GM12878 (cell line): ENCODE measurements at regions not wholly inside any gene's neighbourhood (a gene's known extent, or its start where the extent isn't known, plus 50 kb on each side); places are given as distances from the start of the nearest gene placed in this dataset.

ENCODE experiments used
- ATAC-seq: fragments of 200-7000 bp; cut with Tn5 transposase; 3 replicates; pipeline ENCODE4 v1.9.1; 2020; ENCODE audit warnings: mild to moderate bottlenecking, moderate library complexity
- BruUV-seq: library from RNA; stranded (reverse); fragments of 400-500 nt; replicated peaks from 2 replicates; lab custom pipeline; 2021; lab: Mats Ljungman, UMichigan
- CTCF ChIA-PET: fragments of 300-600 bp; sonication (Branson Sonifier 250); formaldehyde crosslinking; extraction: SDS; loops from one replicate; lab custom pipeline; 2021; ENCODE audit warnings: inconsistent platforms; lab: Yijun Ruan, JAX
- POLR2A ChIA-PET: fragments of 350-600 bp; formaldehyde crosslinking; extraction: SDS; loops from one replicate; lab custom pipeline; 2021; ENCODE audit warnings: inconsistent platforms; lab: Charles Lee
- RAD21 ChIA-PET: fragments of 300-600 bp; sonication (Branson Sonifier 250); formaldehyde crosslinking; loops from one replicate; lab custom pipeline; 2023; ENCODE audit warnings: antibody characterized with exemption; ENCODE audit not compliant: unreplicated experiment; lab: Charles Lee
- SMC1A ChIA-PET: fragments of 300-600 bp; sonication (Branson Sonifier 250); formaldehyde crosslinking; loops from one replicate; lab custom pipeline; 2023; ENCODE audit not compliant: unreplicated experiment, uncharacterized antibody; lab: Charles Lee
- DNase-seq: peaks from one replicate; pipeline ENCODE4 v3.0.0-alpha.2; 2011; ENCODE audit warnings: low read depth, low spot score
- FAIRE-seq: peaks from 3 replicates; lab custom pipeline; 2011; peaks lifted over from hg19 to GRCh38; lab: Jason Lieb, UNC
- H2AFZ ChIP-seq: 2 replicates; pipeline ENCODE4 v1.6.0; 2011; ENCODE audit warnings: low read depth, low read length, control low read depth; ENCODE audit not compliant: control insufficient read depth
- H3K27ac ChIP-seq: 2 replicates; pipeline ENCODE4 v1.5.1; 2011; ENCODE audit warnings: control low read depth; ENCODE audit not compliant: control insufficient read depth, insufficient read depth
- H3K27me3 ChIP-seq, 2 experiments: replicated peaks in 1 of 2; 2 replicates each; pipeline versions ENCODE4 v1.6.0 to v1.6.1; 2011; ENCODE audit warnings: low read length in 1 of 2; ENCODE audit not compliant: control insufficient read depth in 2 of 2, insufficient read depth in 2 of 2
- H3K36me3 ChIP-seq, 2 experiments: 2 replicates each; pipeline ENCODE4 v1.5.1; 2011; ENCODE audit warnings: low read length in 1 of 2; ENCODE audit not compliant: control insufficient read depth in 2 of 2, insufficient read depth in 2 of 2
- H3K4me1 ChIP-seq: 2 replicates; pipeline ENCODE4 v1.6.1; 2011; ENCODE audit warnings: mild to moderate bottlenecking, low read length, moderate library complexity, mixed read lengths; ENCODE audit not compliant: control insufficient read depth, insufficient read depth
- H3K4me2 ChIP-seq: 2 replicates; pipeline ENCODE4 v1.6.0; 2011; ENCODE audit warnings: control low read depth; ENCODE audit not compliant: control insufficient read depth, insufficient read depth
- H3K4me3 ChIP-seq: fragments of 200-600 bp; sonication (generic); 2 replicates; pipeline ENCODE4 v1.5.1; 2016
- H3K79me2 ChIP-seq: 2 replicates; pipeline ENCODE4 v1.6.0; 2011; ENCODE audit warnings: low read length; ENCODE audit not compliant: control insufficient read depth, insufficient read depth
- H3K9ac ChIP-seq: 2 replicates; pipeline ENCODE4 v1.8.0; 2011; ENCODE audit warnings: low read length, control low read depth, mixed read lengths; ENCODE audit not compliant: control insufficient read depth, insufficient read depth
- H3K9me3 ChIP-seq: replicated peaks from 3 replicates; pipeline ENCODE4 v1.5.1; 2011; ENCODE audit warnings: mild to moderate bottlenecking, low read length; ENCODE audit not compliant: control insufficient read depth, insufficient read depth
- H4K20me1 ChIP-seq: 2 replicates; pipeline ENCODE4 v1.6.0; 2011; ENCODE audit not compliant: control insufficient read depth, insufficient read depth
- ATF3 ChIP-seq: IDR thresholded peaks from 2 replicates; pipeline ENCODE4 v1.6.1; 2011; ENCODE audit warnings: low read depth, mild to moderate bottlenecking, low read length, moderate library complexity, borderline replicate concordance; ENCODE audit errors: extremely low read depth
- BCL11A ChIP-seq: IDR thresholded peaks from 2 replicates; pipeline ENCODE4 v1.6.1; 2011; ENCODE audit warnings: low read depth, low read length
- BHLHE40 ChIP-seq, 2 experiments: fragments of 450-650 bp in 1 of 2; IDR thresholded peaks; 2 replicates each; pipeline ENCODE4 v1.6.1; 2011 to 2017; ENCODE audit warnings: low read depth in 2 of 2, borderline replicate concordance in 1 of 2, improper control_type of control experiment in 1 of 2, low read length in 1 of 2, mild to moderate bottlenecking in 1 of 2
- CHD4 ChIP-seq: fragments of 200-600 bp; sonication (generic); IDR thresholded peaks from 2 replicates; pipeline ENCODE4 v1.6.1; 2016; ENCODE audit warnings: mild to moderate bottlenecking
- FOXK2 ChIP-seq: fragments of 450-650 bp; IDR thresholded peaks from 2 replicates; pipeline ENCODE4 v1.6.1; 2017; ENCODE audit warnings: mild to moderate bottlenecking, moderate library complexity
- IKZF2 ChIP-seq, 2 experiments: fragments of 450-650 bp; IDR thresholded peaks; 2 replicates each; pipeline ENCODE4 v1.6.1; 2017; ENCODE audit warnings: mild to moderate bottlenecking in 2 of 2, moderate library complexity in 2 of 2
- NFIC ChIP-seq: IDR thresholded peaks from 2 replicates; pipeline ENCODE4 v1.6.1; 2012; ENCODE audit warnings: low read depth, mild to moderate bottlenecking, inconsistent platforms, low read length, moderate library complexity
- POLR2AphosphoS2 ChIP-seq: IDR thresholded peaks from 2 replicates; pipeline ENCODE4 v1.6.1; 2011; ENCODE audit warnings: low read depth, mild to moderate bottlenecking, low read length, improper control_type of control experiment, moderate library complexity
- RAD21 ChIP-seq: IDR thresholded peaks from 2 replicates; pipeline ENCODE4 v1.6.1; 2011; ENCODE audit warnings: mild to moderate bottlenecking, low read depth, low read length, moderate library complexity; ENCODE audit not compliant: insufficient read depth
- RB1 ChIP-seq: fragments of 450-650 bp; formaldehyde crosslinking; IDR thresholded peaks from 2 replicates; pipeline ENCODE4 v1.6.1; 2017; ENCODE audit warnings: mild to moderate bottlenecking, borderline replicate concordance
- SKIL ChIP-seq: fragments of 450-650 bp; IDR thresholded peaks from 2 replicates; pipeline ENCODE4 v1.6.1; 2017; ENCODE audit warnings: mild to moderate bottlenecking, low read depth, inconsistent platforms; ENCODE audit not compliant: poor library complexity, severe bottlenecking
- SMAD1 ChIP-seq: fragments of 450-650 bp; IDR thresholded peaks from 2 replicates; pipeline ENCODE4 v1.6.1; 2018; ENCODE audit warnings: mild to moderate bottlenecking, low read depth; ENCODE audit not compliant: partially characterized antibody
- USF1 ChIP-seq: IDR thresholded peaks from 2 replicates; pipeline ENCODE4 v1.6.1; 2011; ENCODE audit warnings: borderline replicate concordance, low read depth, mild to moderate bottlenecking, moderate library complexity, mixed read lengths, low read length; ENCODE audit not compliant: insufficient read depth; ENCODE audit errors: extremely low read length
- USF2 ChIP-seq: IDR thresholded peaks from 2 replicates; pipeline ENCODE4 v1.6.1; 2011; ENCODE audit warnings: low read depth, low read length, improper control_type of control experiment, borderline replicate concordance
- ZNF274 ChIP-seq: IDR thresholded peaks from one replicate; pipeline ENCODE4 v1.8.0; 2011; ENCODE audit not compliant: insufficient read length, insufficient read depth
- WGBS: methylation state at CpG from one replicate; pipeline ENCODE4 v1.1.6; 2016; ENCODE audit warnings: low lambda C conversion rate; ENCODE audit not compliant: insufficient replicate concordance, insufficient coverage; ENCODE audit errors: missing lambda C conversion rate; 5-methylcytosine and 5-hydroxymethylcytosine counted together
- in situ Hi-C: fragments of 300-500 bp; cut with MboI; formaldehyde crosslinking; loops from 9 replicates; pipeline ENCODE4 v1.14.3; 2018; ENCODE audit warnings: mixed read lengths
- intact Hi-C: fragments of 100-400 bp; cut with micrococcal nuclease; formaldehyde crosslinking; loops from one replicate; pipeline ENCODE4 v1.14.2; 2022; ENCODE audit not compliant: unreplicated experiment

GRCh38 chr10:84945791-84946190 lies 617.4 kb downstream of the CCSER2 start:
- intact Hi-C loops, result no loop called here
- H3K27ac ChIP-seq, result no peak overlapping the region
- H3K9me3 ChIP-seq, result no peaks in the 10 kb centered on the region
- CTCF ChIA-PET, result no interaction called here
- H3K4me1 ChIP-seq, result no peaks in the 10 kb centered on the region
- no peak overlapping the region for H3K4me3 ChIP-seq
- in situ Hi-C loops, result no loop called here
- DNase-seq (no peak), FAIRE-seq (no peak), ATAC-seq (no peak)
- no peaks in the 10 kb centered on the region for H3K79me2 ChIP-seq
- H2AFZ ChIP-seq, result no peak overlapping the region
- POLR2A ChIA-PET, result no interaction called here
- H3K4me2 ChIP-seq, result no peak overlapping the region
- H3K27me3 ChIP-seq, result no peaks in the 10 kb centered on the region
- no peaks in the 10 kb centered on the region for H3K36me3 ChIP-seq
- TF ChIP-seq BCL11A (no peak), USF1 (no peak), NFIC (no peak), ZNF274 (no peak)
- RAD21 ChIA-PET, result no interaction called here
- no TSS peak for BruUV-seq
- H4K20me1 ChIP-seq, result no peaks in the 10 kb centered on the region
- WGBS, result 53% methylated on average over 1 of the region's 1 CpG
- SMC1A ChIA-PET, result no interaction called here
- H3K9ac ChIP-seq, result no peak overlapping the region

GRCh38 chr10:84946904-84947303 lies 618.5 kb downstream of the CCSER2 start:
- BruUV-seq, result no TSS peak
- DNase-seq, result no peak
- TF ChIP-seq FOXK2, result no peak
- no peak for TF ChIP-seq RAD21
- TF ChIP-seq CHD4, result no peak
- no peak for TF ChIP-seq BHLHE40 (IDR thresholded peaks at IDR 0.05; ENCODE audit: borderline replicate concordance in 1 of 2, low read depth in 2 of 2, low read length in 1 of 2)
- no peak for TF ChIP-seq ATF3
- no peak for TF ChIP-seq SMAD1
- no peak for TF ChIP-seq USF2
- TF ChIP-seq POLR2AphosphoS2, result no peak
- no peak for TF ChIP-seq RB1
- no peak for TF ChIP-seq SKIL
- TF ChIP-seq IKZF2 (IDR thresholded peaks at IDR 0.05), result no peak

More at GRCh38 chr10:84946904-84947303, 618.5 kb downstream of the CCSER2 start:
- Histone ChIP-seq H3K27me3 (no peaks in the 10 kb centered on the region), H3K79me2 (no peaks in the 10 kb centered on the region), H3K4me3 (no peak overlapping the region), H3K4me1 (no peaks in the 10 kb centered on the region), H3K9me3 (no peaks in the 10 kb centered on the region), H3K4me2 (no peak overlapping the region), H4K20me1 (no peaks in the 10 kb centered on the region), H2AFZ (no peak overlapping the region), H3K27ac (no peak overlapping the region), H3K36me3 (no peaks in the 10 kb centered on the region), H3K9ac (no peak overlapping the region)
- SMC1A ChIA-PET, result no interaction called here
- 12% methylated on average over 3 of the region's 3 CpGs for WGBS
- intact Hi-C loops, result no loop called here
- CTCF ChIA-PET, result no interaction called here
- in situ Hi-C loops, result no loop called here
- FAIRE-seq (no peak), ATAC-seq (no peak)
- POLR2A ChIA-PET, result no interaction called here
- RAD21 ChIA-PET, result no interaction called here
